ENCODE measurements at regions not wholly inside any gene's neighbourhood (a gene's known extent, or its start where the extent isn't known, plus 50 kb on each side); places are given as distances from the start of the nearest gene placed in this dataset.

DNA sequence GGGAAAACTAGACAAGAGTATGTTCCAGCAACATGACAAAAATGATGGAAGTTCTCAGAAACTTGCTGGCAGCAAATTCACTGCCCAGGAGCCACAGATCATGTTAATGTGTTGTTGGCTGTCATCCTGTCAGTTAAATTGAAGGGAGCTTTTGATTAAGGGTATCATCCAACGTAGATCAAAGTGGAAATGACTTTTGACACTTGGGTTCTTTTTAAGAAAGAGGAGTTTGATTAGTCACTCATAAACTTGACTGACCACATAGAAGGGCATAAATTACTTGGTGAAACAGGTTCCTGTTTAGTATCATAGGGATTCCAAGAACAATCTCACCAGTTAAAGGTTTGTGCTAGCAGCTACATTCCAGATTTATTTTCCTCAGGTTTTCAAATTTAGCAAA is 288.7 kb downstream of the CSNK1G3 start:
- TF ChIP-seq FOXP2 (optimal IDR thresholded peaks at IDR 0.05; ENCODE audit: borderline replicate concordance, extremely low read depth, extremely low read length, insufficient read depth) (no peak), TAF1 (IDR thresholded peaks at IDR 0.05; ENCODE audit: borderline replicate concordance, insufficient read depth, low read length) (no peak), SIN3A (IDR thresholded peaks at IDR 0.05; ENCODE audit: borderline replicate concordance, insufficient read depth, low read length) (no peak), POLR2AphosphoS5 (IDR thresholded peaks at IDR 0.05; ENCODE audit: low read depth, low read length) (no peak)
- TF ChIP-seq, protein P1, sequence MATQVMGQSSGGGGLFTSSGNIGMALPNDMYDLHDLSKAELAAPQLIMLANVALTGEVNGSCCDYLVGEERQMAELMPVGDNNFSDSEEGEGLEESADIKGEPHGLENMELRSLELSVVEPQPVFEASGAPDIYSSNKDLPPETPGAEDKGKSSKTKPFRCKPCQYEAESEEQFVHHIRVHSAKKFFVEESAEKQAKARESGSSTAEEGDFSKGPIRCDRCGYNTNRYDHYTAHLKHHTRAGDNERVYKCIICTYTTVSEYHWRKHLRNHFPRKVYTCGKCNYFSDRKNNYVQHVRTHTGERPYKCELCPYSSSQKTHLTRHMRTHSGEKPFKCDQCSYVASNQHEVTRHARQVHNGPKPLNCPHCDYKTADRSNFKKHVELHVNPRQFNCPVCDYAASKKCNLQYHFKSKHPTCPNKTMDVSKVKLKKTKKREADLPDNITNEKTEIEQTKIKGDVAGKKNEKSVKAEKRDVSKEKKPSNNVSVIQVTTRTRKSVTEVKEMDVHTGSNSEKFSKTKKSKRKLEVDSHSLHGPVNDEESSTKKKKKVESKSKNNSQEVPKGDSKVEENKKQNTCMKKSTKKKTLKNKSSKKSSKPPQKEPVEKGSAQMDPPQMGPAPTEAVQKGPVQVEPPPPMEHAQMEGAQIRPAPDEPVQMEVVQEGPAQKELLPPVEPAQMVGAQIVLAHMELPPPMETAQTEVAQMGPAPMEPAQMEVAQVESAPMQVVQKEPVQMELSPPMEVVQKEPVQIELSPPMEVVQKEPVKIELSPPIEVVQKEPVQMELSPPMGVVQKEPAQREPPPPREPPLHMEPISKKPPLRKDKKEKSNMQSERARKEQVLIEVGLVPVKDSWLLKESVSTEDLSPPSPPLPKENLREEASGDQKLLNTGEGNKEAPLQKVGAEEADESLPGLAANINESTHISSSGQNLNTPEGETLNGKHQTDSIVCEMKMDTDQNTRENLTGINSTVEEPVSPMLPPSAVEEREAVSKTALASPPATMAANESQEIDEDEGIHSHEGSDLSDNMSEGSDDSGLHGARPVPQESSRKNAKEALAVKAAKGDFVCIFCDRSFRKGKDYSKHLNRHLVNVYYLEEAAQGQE (IDR thresholded peaks at IDR 0.05; ENCODE audit: insufficient read depth in 1 of 2, low read depth in 2 of 2, low read length in 2 of 2): no peak

DNA sequence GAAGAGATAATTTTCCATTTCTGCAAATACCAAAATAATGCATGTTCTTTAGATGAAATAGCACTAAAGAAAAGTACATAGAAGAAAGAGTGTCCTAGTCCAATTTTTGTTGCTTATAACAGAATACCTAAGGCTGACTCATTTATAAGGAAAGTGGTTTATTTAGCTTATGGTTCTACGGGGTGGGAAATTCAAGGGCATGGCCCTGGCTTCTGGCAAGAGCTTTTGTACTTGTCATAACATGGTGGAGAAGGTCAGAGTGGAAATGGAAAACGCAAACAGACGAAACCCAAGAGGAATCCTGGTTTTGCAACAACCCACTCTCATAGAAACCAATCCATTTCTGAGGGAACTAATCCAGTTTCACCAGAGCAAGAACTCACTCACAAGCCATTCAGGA is 283.7 kb downstream of the CSNK1G3 start:
- TF ChIP-seq FOXP2 (optimal IDR thresholded peaks at IDR 0.05; ENCODE audit: borderline replicate concordance, extremely low read depth, extremely low read length, insufficient read depth): no peak
- TF ChIP-seq TAF1 (IDR thresholded peaks at IDR 0.05; ENCODE audit: borderline replicate concordance, insufficient read depth, low read length): no peak

DNA sequence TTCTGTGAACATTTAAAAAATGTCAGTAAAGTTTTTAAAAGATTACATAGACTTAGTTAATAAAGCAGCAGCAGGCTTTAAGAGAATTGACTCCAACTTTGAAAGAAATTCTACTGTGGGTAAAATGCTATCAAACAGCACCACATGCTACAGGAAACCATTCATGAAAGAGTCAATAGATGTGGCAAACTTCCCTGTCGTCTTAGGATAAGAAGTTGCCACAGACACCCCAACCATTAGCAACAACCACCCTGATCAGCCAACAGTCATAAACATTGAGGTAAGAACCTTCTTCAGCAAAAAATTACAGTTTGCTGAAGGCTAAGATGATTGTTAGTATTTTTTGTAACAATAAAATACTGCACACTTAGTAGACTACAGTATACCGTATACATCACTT is 278.2 kb downstream of the CSNK1G3 start:
- TF ChIP-seq FOXP2 (optimal IDR thresholded peaks at IDR 0.05; ENCODE audit: borderline replicate concordance, extremely low read depth, extremely low read length, insufficient read depth) (no peak), SIN3A (IDR thresholded peaks at IDR 0.05; ENCODE audit: borderline replicate concordance, insufficient read depth, low read length) (no peak), TAF1 (IDR thresholded peaks at IDR 0.05; ENCODE audit: borderline replicate concordance, insufficient read depth, low read length) (no peak), POLR2AphosphoS5 (IDR thresholded peaks at IDR 0.05; ENCODE audit: low read depth, low read length) (no peak)
- TF ChIP-seq, protein P1 (IDR thresholded peaks at IDR 0.05; ENCODE audit: insufficient read depth in 1 of 2, low read depth in 2 of 2, low read length in 2 of 2): no peak

DNA sequence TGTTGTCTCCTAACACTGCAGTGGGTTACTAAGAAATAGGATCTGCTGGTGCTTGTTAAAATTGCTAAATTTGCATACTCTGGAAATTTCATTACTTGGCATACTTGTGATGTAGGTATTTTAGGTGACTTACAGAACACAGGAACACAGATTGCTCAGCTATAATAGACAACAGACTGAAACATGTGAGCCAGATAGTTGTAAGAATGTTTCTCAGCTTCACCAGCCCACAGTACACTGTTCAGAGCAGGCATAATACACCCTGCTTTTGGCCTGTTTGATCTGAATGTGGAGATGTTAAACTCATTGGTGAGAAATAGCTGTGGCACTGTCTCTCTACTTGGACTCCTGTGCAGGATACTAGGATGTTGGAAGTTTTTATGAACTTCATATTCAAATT is 275.7 kb downstream of the CSNK1G3 start:
- no peak for TF ChIP-seq SIN3A (IDR thresholded peaks at IDR 0.05; ENCODE audit: borderline replicate concordance, insufficient read depth, low read length)
- no peak for TF ChIP-seq POLR2AphosphoS5 (IDR thresholded peaks at IDR 0.05; ENCODE audit: low read depth, low read length)
- TF ChIP-seq FOXP2 (optimal IDR thresholded peaks at IDR 0.05; ENCODE audit: borderline replicate concordance, extremely low read depth, extremely low read length, insufficient read depth): no peak
- TF ChIP-seq, protein P1 (IDR thresholded peaks at IDR 0.05; ENCODE audit: insufficient read depth in 1 of 2, low read depth in 2 of 2, low read length in 2 of 2): no peak
- TF ChIP-seq TAF1 (IDR thresholded peaks at IDR 0.05; ENCODE audit: borderline replicate concordance, insufficient read depth, low read length): no peak

DNA sequence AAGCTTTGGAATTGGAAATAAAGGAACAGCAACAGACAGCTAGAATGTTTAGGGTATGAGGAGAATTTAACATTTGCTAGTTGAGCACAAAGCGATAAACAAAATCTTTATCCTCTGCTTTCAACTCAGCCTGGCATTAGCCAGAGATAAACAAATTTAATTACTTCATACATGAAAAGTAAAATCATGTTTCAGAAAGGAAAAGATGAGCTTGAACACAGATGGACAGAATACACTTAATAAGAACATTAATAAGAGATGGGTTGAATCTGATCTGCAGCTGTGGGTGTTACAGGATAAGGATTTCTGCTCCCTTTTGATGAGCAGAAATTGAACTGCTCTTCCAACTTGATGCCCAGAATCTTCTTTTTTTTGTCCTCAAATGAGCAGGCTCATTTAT is 275.2 kb downstream of the CSNK1G3 start:
- TF ChIP-seq TAF1 (IDR thresholded peaks at IDR 0.05; ENCODE audit: borderline replicate concordance, insufficient read depth, low read length) (no peak), FOXP2 (optimal IDR thresholded peaks at IDR 0.05; ENCODE audit: borderline replicate concordance, extremely low read depth, extremely low read length, insufficient read depth) (no peak), POLR2AphosphoS5 (IDR thresholded peaks at IDR 0.05; ENCODE audit: low read depth, low read length) (no peak), SIN3A (IDR thresholded peaks at IDR 0.05; ENCODE audit: borderline replicate concordance, insufficient read depth, low read length) (no peak)
- TF ChIP-seq, protein P1 (IDR thresholded peaks at IDR 0.05; ENCODE audit: insufficient read depth in 1 of 2, low read depth in 2 of 2, low read length in 2 of 2): no peak
